Stimulated activated naive CD8-positive, alpha-beta T cell treated with anti-CD3 and anti-CD28 coated beads, Interleukin-15, Interleukin-2, amounts not matched to agents 100 U/mL and 50 U/mL, for 24 hours (primary cell): ENCODE measurements at regions not wholly inside any gene's neighbourhood (a gene's known extent, or its start where the extent isn't known, plus 50 kb on each side); places are given as distances from the start of the nearest gene placed in this dataset.
"Not testable (repeated sequence)": the region's sequence is repeated elsewhere in the genome, so short reads cannot be mapped to it uniquely, and the experiment has no call there.

Experiments
- ATAC-seq: fragments of 150-1000 bp; cut with Tn5 transposase; one replicate; pipeline ENCODE4 v1.10.0; 2021
- DNase-seq: peaks from one replicate; pipeline ENCODE4 v3.0.0; 2021

DNA sequence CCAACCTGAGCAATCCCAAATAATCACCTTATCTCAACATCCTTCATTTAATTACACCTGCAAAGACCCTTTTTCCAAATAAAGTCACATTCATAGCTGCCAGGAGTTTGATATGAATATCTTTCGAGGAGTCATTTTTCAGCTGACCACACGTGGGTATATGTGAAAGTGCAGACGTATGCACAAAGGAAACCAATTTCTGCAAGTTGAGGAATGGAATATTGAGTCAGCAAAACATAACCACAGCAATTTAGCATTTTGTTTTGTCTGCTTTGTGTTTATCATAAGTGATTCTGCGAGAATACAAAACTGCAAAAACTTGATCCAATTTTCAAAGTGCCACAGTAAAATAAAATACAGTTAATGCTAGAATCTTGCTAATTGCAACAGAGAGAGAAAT is 295.9 kb downstream of the SUCLA2 start:
- DNase-seq = no peak
- no peak for ATAC-seq

DNA sequence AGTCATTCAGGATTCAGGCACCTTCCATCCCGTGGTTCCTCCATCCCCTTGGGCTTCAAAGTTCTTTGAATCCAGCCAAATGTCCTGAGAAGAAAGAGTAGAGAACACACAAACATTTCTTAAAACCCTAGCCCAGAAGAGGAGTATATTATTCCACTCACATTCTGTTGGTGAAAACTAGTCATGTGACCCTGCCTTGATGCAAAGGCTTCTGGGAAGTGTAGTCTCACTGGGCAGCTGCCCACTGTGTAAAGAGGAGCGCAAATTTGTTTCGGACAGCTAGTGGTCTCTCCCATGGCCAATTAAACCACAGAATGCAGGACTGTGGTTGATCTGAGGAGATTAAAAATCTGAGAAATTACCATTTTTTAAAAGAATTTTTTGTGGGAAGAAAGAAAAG is 304.4 kb downstream of the SUCLA2 start:
- ATAC-seq (no peak), DNase-seq (no peak)

DNA sequence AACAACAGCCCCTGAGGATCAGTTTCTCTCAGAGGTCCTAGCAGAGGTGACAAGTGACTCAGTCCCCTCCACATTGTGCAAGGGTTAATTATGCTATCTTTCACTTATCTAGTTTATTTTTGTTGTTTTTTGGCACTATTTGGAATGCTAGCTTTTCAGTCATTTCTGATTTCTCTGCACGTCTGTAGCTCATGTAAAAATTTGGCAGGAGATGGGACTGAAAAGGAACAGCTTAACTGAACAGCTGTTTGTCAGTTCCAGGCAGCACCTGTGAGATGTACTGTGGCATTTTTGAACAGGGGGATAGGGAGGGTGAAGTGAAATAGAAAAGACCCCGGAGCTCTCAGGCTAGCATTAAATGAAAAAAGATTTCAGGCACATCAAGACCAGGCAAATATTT is 313.5 kb downstream of the SUCLA2 start:
- ATAC-seq = no peak

DNA sequence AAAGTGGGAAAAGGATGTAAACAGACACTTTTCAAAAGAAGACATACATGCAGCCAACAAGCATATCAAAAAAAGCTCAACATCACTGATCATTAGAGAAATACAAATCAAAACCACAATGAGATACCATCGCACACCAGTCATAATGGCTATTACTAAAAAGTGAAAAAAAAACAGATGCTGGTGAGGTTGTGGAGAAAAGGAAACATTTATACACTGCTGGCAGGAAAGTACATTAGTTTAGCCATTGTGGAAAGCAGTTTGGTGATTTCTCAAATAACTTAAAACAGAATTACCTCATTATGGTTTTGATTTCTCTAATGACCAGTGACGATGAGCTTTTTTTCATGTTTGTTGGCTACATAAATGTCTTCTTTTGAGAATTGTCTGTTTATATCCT is 315.9 kb downstream of the SUCLA2 start:
- not testable (repeated sequence) for DNase-seq, ATAC-seq

More for the DNA sequence above, 313.5 kb downstream of the SUCLA2 start:
- no peak for DNase-seq

DNA sequence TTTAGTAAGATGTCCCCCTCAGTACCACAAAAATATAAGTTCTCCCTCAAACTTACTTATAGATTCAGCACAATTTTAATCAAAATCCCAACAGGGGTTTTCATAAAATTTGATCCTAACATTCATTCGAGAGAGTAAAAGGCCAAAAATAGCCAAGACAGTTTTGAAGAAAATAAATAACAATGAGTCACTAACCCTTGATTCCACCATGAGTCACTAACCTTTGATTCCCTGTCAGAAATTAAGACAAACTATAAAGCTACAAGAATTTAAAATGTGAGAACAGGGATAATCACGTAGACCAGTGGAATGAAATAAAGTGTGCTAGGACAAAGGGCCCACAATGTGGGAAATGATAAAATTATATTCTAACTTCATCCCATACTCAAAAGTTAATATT is 320.3 kb downstream of the SUCLA2 start:
- DNase-seq = no peak
- ATAC-seq = no peak

DNA sequence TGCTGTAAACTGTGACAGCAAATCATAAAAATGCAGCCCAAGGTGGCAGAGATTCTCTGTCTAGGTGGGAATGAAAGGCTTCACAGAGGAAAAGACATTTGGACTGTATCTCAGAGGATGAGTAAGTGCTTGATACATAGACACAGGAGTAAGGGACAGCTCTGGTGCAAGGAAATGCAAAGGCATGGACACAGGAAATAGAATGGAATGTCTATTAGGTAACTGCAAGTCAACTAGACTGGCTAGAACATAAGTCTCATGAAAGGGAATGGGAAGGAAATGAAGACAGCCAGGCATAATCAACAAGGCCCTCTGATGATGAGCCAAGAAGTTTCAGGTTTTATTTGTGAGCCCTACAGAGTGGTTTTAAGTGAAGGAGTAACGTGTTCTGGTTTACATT is 321.7 kb downstream of the SUCLA2 start:
- no peak for DNase-seq
- ATAC-seq = no peak

DNA sequence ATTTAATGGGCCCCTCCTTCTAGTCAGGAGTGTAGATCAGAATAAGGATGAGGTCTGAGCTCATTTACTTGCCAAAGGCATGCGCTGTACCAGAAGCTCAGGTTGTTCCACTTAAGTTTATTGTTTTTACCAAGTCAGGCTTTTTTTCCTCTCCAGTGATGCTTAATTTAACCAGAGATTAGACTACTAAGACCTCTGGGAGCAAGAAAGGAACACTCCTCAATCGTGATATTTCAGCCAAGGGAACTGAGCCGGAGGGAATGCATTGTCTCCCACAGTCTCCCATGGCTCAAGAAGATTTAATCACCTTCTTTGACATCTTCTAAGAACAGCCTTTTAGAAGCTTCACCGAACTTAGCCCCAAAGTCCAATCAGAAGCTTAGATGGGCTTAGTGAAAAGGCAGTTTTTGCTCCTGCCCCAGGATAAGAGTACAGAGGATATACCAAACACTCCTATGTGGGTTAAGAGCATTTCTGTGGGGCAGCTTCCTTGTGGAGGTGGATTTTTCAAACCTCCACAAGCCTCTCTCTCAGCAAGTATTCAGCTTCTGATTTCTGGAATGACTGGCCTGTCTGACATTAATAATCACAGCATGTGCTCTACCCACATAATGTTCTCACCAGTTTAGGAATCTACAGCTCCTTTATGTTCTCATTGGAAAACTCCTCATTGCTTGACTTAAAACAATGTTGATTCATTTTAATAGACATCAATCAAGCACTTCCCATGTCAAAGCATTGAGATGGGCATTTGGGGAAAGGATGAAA is 322.7 kb downstream of the SUCLA2 start:
- no peak for DNase-seq
- no peak for ATAC-seq

DNA sequence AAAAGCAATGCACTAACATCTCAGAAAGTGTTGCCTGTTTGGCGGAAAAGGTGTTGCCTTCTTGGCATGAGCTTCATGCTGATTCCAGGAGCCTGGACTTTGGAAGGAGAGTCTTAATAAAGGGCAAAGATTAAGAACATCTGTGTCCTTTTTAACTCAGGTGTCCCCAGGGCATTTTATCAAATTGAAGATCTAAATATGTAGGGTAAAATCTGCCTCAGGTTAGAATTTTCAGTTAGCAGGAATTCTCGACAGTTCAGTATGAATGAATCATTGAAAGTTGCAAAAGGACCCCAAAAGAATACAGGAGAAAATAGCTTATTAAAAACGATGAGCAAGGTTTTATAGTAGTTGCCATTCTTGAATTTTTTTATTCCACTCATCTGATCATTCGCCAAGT is 325.2 kb downstream of the SUCLA2 start:
- DNase-seq = no peak
- no peak for ATAC-seq

DNA sequence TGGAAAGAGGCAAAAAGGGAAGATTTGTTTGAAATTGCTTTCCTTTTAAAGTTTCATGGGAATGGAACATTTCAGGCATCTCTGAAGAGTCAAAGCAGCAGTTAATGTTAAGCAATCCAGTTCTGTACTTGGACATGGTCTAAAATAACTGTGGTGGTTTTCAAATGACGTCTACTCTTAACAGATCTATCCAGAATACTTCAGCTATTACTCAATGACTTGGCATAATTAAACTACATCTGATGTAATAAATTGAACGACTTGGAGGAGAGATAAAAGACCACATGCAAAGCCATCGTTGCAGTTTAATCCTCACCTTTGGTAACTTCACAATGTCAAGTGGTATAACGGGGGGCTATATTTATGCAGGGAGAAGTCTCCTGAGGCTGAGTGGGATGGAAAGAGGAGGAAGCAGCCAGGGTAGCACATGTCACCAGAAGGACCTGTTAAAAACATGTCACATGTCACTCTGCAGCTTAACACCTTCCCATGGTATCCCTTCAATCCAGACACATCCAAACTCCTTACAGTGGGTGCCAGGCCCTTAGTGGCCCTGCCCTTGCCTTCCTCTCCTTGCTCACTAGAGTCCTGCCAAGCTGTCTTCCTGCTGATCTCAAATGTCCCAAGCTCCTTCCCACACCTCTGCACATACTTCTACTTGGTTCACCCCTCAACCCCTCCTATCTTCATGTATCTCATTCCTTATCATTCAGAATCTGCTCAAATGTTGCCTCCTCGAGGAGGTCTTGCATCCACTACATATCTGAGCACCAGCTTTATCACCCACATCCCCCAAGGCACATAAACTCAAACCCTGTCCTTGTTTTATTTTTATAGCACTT is 327.8 kb downstream of the SUCLA2 start:
- no peak for ATAC-seq
- no peak for DNase-seq

DNA sequence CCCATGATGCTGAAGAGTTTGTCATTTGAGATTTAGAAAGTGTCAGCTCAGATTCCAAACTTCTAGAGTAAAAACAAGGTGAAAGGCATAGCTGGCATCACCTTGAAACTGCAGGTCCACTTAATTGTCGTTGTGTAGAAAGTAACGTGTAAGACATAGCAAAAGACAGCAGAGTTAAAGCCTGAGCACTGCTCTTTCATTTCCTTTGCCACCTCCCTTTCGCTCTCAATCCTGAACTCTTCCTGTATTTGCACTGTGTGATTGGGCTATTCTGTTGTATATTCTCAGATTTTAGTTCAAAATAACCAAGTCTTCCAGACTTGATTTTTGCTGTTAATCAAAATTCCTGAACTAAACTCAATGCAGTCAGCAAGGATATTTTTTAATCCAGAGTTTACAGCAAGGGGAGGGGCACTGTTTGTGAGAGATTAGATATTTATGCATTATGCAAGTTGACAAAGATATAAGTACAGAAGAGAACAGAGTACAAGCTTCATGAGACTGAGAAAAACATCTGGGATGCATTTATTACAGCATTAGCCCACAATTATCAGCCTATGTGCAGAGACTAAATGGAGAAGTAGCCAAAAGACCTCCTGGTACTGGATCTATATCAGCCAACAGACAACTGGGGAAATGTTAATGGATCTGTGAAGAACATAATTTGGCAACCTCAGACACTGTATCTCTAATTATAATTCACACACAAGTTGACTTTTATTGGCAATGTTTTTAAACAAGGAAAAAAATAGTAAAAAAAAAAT is 328.6 kb downstream of the SUCLA2 start:
- DNase-seq (no peak), ATAC-seq (no peak)

DNA sequence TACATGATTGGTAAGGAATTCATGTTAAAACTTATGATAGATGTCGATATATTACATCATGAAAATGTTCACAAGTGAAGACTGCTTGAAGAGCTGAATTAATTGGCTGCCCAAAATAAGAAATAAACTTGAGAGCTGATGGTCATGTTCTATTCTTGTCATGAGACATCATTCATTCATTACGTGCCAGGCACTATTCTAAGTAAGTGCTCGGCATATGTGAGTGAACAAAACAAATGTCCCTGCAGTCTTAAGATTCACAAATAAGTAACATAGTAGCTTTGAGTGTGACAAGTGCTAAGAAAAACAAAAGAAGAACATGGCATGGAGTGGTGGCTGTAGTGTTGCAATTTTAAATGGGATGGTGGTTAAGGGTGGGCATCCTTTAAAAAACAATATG is 329.3 kb downstream of the SUCLA2 start:
- ATAC-seq = no peak
- DNase-seq = no peak

DNA sequence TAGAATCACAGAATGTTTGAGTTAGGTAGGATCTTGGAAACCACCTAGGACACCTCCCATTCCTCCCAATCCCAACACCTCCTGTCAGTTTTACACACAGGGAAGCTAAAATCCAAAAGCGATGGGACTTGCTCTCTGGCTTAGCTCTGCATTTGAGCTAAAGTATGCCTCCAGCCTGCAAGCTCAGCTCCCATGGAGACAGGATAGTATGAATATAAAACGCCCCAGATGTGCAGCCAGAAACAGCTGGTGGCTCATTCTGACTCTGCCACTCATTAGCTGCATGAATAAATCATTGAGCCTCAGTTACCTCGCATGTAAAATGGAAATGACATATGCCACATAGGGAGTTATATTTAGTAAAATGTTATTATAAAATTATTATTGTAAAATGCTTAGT is 336.0 kb downstream of the SUCLA2 start:
- DNase-seq = no peak
- no peak for ATAC-seq

DNA sequence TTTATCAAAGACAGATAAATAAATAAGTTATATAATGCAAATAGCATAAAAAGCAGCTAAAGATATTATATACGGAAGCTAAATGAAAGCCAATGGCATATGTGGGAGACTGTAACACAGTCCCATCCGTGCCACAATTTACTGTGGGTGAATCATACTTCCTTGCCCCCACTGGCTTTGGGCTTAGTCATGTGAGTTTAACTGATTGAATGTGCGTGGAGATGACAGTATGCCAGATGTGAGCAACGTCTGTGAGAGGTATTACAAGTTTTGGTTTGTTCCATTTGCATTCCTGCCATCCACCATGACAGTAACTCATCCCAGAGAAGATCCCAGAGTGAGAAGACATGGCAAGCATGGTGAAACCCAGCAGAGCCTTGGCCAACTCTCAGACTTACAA is 340.0 kb downstream of the SUCLA2 start:
- ATAC-seq (no peak), DNase-seq (no peak)

DNA sequence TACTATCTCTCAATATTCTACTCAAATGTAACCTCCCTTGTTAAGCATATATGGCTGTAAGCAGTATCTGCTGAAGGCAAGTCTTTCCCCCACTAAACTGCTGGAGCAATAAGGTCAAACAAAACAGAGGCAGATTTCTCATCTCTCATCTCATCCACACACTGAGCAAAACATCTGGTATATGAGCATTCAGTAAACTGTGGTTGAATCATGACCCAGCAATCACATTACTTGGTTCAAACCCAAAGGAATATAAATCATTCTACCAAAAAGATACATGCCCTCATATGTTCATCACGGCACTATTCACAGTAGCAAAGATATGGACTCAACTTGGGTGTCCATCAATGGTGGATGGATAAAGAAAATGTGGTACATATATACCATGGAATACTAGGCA is 344.4 kb downstream of the SUCLA2 start:
- DNase-seq = no peak
- no peak for ATAC-seq

DNA sequence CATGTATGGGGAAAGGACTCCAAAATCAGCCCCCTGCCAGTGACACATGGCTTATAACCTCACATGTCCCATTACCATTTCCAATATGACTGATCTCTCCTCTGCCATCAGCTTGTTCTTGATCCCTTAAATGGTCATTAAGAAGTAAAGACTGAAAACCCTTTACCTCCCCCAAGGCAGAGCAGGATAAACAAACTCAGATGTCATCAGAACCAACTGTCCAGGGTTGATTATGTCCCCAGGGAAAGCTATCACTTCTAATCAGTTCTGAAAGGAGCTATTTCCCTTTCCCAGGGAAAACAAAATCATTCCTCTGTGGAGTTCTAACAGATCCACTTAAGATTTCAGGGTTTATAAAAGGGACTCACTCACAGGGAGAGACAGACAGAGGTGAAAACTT is 350.9 kb downstream of the SUCLA2 start:
- ATAC-seq = no peak
- DNase-seq = no peak

DNA sequence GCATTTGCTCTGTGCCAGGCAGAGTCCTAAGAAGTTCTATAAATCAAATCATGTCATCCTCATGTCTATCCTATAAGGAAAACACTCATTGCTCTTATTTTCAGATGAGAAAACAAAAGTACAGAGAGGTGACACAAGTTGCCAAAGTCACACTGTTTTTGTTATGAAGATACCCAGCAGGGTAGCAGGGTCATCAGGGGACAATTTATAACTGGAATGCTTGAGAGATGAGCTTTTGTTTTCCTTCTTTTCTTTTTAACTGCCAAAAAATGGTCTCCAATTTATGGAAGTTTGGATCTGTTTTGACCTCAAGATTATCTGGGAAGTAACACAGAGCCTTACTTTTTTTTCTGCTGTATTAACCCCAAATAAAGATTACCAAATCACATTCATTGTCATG is 354.1 kb downstream of the SUCLA2 start:
- ATAC-seq (no peak), DNase-seq (no peak)

DNA sequence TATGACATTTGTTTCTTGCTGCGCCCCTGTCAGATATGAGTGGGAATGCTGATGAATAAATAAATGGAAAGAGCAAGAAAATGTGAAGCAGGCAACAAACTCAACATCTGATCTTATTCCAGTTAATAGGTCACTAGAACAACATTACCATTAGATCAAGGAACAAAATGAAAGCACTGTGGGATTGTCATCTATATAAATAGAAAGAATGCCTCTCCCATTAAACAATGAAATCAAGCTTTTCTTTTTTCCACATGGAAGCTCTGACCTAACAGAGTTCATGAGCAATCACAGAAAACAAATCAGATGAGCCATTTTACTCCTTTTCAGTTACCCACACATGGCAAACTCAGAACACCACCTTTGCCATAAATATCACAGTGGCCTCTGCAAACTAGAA is 354.8 kb downstream of the SUCLA2 start:
- DNase-seq (no peak), ATAC-seq (no peak)

DNA sequence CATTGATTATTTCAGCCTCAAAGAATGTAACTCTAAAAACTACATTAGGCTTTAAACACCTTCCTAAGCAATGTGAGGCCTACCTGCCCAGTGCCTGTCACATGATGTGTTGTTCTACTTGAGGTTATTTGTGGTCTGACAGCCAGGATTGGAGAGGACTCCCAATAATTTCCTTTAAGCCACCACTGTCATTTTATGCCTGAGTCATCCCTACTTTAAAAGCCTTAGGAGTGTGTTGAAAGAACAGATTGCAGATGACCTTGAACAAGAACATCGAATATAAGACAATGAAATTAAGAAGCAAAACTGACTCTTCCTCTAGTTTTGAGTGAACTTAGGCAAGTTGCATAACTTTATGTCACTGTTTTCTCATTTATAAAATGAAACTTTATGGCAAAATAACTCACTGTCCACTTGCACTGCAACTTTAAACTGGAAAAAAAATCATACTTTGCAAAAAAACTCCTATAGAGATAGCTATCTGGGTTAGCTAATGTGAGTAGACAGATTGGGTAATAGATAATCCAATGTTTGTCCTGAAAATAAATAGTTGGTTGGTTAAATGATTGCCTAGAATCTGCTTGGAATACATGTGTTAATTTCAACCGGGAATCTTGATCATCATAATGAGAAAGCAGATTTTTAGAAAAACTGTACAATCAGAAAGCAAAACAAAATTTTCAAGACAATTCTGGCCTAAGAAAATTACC is 361.2 kb downstream of the SUCLA2 start:
- DNase-seq (no peak), ATAC-seq (no peak)

DNA sequence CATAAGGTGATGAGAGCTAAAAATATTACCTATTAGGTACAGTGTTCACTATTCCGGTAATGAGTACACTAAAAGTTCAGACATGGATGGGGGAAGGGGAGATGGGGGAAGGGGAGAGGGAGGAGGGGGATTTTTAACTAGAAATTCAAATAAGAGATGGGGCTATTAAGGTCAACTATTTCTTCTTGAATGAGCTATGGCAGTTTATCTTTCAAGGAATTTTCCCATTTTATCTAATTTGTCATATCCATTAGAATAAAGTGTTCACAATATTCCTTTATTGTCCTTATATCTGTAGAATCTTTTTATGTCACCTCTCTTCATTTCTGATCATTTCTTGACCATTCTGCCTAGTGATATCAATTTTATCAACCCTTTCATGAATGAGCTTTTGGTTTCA is 362.4 kb downstream of the SUCLA2 start:
- DNase-seq = no peak
- ATAC-seq = no peak

DNA sequence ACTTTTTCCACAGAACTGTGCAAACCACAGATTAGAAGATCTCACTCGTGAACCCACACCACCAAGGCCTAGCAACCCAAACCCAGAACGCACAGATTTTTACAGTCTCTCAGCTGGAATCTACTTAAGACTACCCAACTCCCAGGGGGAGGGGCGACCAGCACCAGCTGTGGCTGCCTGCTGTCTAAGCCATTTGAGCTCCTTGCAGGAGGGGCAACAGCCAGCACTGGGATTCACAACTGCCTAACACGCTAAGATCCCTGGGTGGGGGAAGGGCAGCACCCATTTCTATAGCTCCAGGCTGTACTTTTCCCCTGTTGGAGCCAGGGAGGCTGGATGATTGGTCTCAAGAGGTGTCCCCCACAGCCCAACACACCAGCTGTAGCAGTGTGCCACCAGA is 368.8 kb downstream of the SUCLA2 start:
- DNase-seq (no peak), ATAC-seq (no peak)

DNA sequence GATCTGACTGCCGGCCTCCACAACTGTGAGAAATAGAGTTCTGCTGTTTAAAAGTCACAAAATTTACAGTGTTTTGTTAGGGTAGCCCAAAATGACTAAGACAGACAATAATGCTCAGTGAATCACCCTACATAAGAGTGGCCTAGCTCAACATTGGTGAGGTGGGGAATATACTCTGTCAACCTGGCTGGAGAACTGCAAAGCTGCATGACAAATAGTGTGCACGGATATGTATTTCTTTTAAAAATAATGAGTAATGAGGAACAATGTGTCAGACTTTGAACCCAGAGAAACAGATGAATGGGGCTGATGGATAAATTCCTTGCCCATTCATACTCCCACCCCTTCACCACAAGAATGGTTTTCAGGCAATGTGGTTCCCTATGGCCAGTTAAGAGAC is 372.4 kb downstream of the SUCLA2 start:
- DNase-seq (no peak), ATAC-seq (no peak)

DNA sequence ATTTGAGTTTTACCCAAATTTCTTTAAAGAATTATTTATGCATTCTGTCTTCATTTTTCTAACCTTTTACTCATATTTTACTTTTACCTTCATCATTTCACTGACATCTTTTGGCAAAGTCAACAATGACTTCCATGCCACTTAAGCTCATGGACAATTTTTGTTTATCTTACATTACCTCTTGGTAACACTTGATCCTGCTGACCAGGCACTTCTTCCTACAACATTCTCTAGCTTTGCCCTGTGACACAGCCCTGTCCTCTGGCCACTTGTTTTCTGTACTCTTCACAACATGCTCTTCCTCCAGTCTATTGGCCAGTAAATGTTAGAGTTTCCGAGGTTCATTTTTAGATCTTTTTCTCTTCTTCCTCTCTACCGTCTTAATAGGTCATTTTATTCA is 377.2 kb downstream of the SUCLA2 start:
- no peak for DNase-seq
- no peak for ATAC-seq
